ENCODE measurements at regions not wholly inside any gene's neighbourhood (a gene's known extent, or its start where the extent isn't known, plus 50 kb on each side); places are given as distances from the start of the nearest gene placed in this dataset.

GRCh38 chr14:37709419-37710195 lies 114.2 kb downstream of the TTC6 start:
- TF ChIP-seq CTCF (IDR thresholded peaks at IDR 0.05): no peak
- no peak for TF ChIP-seq POLR2A (IDR thresholded peaks at IDR 0.05)
- no peak for TF ChIP-seq POLR2AphosphoS5 (IDR thresholded peaks at IDR 0.05)
